Fibroblast of gingiva (primary cell): ENCODE measurements at regions not wholly inside any gene's neighbourhood (a gene's known extent, or its start where the extent isn't known, plus 50 kb on each side); places are given as distances from the start of the nearest gene placed in this dataset.

Experiments used
- DNase-seq: peaks from one replicate; pipeline ENCODE4 v3.0.0-alpha.2; 2011; ENCODE audit warnings: low read depth

GRCh38 chr4:27184508-27185155, 324.0 kb downstream of the STIM2 start:
- DNase-seq: no peak

DNA sequence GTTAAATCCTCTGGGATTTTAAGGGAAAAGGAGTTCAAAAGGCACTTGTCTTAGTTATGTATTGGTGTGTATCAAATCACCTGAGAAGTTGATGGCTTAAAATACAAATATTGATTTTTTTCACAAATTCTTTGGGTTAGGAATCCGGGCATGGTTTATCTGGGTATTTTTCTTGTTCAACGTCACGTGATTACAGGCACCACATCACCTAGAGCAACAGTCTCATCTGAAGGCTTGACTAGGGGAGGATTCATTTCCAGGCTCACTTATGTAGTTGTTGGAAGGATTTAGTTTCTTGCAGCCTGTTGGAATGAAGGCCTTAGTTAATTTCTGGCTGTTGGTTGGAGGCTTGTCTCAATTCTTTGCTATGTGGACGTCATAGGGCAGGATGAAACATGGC, 326.1 kb downstream of the STIM2 start:
- no peak for DNase-seq

DNA sequence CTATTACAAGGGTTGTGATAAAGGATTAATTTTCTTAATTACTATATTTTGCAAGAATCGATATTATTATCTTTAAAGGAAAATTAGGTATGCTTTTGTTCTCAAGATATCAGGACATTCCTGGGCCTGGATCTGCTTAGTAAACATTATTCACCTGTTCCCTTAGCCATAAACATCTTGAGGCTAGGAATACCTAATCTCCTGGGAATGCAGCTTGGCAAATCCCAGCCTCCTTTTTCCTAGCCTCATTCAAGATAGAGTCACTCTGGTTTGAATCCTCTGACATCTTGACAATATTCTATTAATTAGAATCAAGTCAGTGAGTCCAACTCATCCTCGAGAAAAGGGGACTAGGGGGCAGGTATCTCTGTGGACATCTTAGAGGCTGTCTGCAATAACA, 327.1 kb downstream of the STIM2 start:
- DNase-seq: no peak

DNA sequence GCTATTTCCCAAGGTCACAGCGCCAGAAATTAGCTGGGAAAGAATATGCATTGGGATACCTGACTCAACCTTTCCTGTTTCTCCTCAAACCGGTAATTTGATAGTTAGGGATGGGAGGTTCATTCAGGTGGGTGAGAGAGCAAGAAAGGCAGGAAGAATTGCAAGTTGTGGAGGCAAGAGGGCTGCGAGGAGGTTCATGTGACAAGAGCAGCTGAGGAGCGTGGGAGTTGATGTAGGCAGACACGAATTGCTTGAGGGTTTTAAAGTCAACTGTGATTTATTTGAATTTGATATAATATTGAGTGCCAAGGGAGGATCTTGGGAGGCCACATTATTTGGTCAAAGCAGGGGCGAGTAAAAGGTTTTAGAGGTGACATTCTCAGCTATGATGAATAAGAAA, 329.0 kb downstream of the STIM2 start:
- DNase-seq: no peak

GRCh38 chr4:27191592-27191991, 331.0 kb downstream of the STIM2 start:
- no peak for DNase-seq

DNA sequence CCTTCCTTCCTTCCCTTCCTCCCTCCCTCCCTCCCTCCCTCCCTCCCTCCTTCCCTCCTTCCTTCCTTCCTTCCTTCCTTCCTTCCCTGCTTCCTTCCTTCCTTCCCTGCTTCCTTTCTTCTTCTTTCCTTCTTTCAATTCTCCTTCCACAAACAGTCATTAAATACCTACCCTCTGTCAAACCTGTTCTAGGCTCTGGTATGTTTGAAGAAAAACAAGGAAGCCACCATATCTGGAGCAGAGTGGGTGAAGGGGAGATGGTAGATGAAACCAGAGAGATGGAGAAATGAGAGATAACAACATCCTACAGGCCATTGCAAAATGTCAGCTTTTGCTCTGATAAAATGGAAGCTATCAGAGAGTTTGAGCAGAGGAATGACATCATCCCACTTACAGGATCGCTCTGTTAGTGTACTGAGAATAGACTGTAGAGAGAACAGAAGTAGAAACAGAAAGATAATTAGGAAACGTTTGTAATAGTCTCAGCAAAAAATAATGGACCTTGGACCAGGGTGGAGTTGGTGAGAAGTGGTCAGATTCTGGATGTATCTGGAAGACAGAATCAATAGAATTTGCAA, 334.0 kb downstream of the STIM2 start:
- no peak for DNase-seq

- DNase-seq: no peak
Measured at GRCh38 chr4:27198246-27198645, 337.6 kb downstream of the STIM2 start.

GRCh38 chr4:27198971-27199370, 338.3 kb downstream of the STIM2 start:
- no peak for DNase-seq

GRCh38 chr4:27206009-27206408, 345.4 kb downstream of the STIM2 start:
- DNase-seq: no peak

GRCh38 chr4:27210956-27211355, 350.3 kb downstream of the STIM2 start:
- DNase-seq: no peak

DNA sequence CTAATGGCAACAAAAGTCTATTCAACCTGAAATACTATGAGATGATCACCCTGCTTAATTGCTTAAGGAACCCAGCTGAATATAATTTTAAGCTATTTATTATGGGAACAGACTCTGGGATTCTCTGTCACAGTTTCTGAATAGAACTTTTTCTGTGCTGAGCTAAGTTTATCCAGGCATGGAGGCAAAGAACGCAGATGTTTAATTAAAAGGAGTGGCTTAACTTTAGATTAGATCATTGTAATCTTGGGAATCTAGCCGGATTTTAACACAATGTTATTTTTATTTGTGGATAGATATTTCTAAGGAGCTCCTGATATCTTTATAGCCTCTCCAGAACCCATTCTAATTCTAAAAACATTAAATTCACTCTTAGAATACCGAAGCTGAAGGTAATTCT, 353.4 kb downstream of the STIM2 start:
- no peak for DNase-seq

GRCh38 chr4:27215220-27215826, 354.7 kb downstream of the STIM2 start:
- no peak for DNase-seq

DNA sequence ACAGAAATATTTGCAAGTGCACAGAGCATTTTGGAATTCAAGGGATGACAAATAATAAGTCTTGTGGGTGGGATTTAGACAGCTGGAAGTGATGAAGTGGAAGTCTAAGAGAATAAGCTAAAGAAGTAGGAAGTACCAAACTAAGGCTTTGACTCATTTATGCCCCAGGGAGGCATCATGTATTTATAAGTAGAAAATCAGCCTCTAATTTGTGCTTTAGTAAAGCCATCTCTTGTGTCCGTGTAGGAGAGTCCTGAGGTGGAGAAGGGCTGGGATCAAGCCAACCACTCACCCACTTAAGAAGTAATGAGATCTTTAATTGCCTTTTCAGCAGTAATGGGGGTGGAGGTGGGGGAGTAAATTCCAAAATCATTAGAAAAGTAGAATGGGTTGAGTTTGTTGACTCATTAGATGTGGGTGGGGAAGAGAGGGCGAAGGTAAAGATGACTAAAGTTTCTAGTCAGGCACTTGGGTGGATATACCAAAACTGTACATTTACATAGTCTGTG, 356.7 kb downstream of the STIM2 start:
- DNase-seq: no peak

DNA sequence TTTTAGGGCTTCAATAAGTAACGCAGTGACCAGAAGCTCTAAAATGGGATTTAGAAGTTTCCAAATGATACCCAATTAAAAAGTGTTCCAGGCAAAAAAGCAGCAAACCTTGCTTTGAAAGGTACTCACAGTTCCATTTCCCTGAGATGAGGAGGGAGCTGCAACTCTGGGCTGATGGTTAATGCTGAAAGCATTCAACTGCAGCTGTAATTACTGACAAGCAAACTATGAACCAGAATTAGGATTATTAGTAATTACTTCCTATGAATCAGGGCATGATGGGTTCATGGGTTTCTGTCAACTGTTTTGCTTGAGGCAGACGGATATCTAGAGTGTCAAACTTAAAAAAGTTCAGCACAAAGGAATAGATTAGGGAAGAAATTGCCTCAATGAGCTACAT, 357.4 kb downstream of the STIM2 start:
- DNase-seq: no peak

- DNase-seq: no peak
Measured at GRCh38 chr4:27223326-27223725, 362.7 kb downstream of the STIM2 start.

- DNase-seq: no peak
Measured at GRCh38 chr4:27233531-27233930, 372.9 kb downstream of the STIM2 start.

DNA sequence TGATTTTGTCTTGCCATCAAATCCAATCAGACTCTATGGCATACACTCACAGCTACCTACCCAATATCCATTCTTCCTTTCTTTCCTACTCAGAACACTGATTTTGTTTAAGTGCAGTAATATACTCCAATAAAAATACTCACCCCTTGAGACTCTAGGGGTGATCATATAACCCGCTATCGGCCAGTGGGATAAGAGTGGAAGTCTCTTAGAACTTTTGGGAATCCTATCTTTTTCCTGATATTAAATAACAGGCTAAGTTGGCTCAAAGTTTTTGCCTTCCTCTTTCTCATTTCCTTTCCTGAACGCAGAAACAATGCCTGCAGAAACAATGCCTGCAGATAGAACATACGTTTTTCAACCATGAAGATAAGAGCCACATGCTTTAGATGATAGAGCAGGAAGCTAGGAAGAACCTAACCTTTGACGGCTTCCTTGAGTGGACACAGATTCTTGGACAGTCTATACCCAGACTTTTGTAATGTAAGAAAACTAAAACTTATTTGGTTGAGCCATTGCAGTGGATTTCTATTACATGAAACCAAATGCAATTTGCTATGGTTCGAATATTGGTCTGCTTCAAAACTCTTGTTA, 373.8 kb downstream of the STIM2 start:
- no peak for DNase-seq

- DNase-seq: no peak
Measured at GRCh38 chr4:27239641-27240040, 379.0 kb downstream of the STIM2 start.

GRCh38 chr4:27242217-27242616, 381.6 kb downstream of the STIM2 start:
- DNase-seq: no peak

DNA sequence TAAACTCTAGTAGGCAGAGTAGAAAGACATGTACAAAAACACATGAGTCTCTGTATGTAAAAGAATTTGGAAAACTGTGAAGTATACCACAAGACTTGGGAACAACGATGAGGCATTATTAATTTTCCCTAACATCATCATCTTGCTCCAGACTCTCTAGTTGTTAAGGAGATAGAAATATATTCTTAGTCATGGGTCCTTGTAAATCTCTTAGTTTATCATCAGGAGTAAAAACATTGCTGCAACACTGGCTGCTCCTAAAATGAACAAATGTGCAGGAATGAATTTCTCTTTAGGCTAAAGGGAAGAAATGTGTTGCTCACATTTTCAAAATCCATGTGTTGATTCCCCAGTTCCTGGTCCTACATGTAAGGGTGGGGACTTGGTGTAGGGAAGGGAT, 384.6 kb downstream of the STIM2 start:
- DNase-seq: no peak

DNA sequence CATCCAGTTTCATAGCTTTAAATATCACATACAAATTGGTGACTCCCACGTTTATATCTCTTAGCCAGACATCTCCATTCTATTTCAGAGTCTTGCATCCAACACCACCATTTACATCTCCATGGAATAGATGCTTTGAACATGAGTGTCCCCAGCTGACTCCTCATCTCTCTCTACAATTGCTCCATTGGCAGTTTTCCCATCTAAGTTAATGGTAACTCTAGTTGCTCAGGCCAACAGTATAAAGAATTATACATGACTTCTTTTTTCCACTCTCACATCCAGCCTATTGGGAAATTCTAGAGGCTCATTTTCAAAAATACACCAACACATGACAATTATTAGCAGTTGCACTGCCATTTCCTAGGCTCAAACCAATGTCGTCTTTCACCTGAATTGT, 388.2 kb downstream of the STIM2 start:
- no peak for DNase-seq

DNA sequence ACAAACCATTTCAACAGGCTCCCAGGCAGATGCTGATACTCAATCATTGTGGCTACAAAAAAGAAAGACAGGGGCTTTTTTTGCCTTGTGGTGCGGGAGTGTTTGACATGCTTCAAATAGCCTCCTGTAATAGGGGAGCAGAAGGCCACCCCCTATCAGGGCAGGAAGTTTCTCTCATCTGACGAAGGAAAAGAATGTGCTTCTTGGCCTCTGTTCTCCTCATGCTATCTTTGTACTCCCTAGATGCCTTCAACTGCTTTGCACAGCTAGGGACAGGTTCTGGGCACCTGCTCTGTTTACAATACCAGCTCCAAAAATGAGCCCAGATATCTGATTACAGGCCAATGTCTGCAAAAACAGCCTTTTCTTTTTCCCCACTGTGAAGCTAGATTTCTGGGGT, 391.1 kb downstream of the STIM2 start:
- no peak for DNase-seq

DNA sequence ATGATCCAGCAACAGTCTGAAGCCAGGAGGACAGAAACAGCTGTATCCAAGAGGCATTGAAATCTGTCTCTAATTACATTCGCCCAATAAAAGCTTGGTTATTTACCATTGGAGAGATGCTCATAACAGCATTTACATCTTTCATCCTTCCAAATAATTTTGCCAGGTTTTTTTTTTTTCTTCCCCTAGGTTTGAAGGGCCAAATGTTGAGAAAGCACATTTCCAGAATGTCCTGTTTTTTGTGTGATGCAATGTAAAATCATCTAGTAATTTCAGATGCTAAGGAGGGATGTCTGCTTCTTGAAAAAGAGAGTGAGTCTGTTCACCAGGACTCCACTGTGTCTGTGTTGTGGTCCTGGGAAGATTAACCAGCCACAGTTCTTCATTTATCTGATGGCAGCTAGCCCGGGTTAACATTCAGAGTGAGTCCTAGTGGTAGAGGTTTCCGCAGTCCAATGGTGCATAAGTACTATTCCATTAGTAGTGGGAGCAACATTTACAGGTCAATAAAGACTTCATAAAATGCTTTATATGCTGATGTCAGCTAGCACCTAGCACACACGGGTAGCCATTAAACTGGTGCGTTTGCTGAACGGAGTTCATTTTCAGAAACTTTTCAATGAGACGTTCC, 406.8 kb downstream of the STIM2 start:
- no peak for DNase-seq
